HG02678 (cell line): ENCODE measurements at regions not wholly inside any gene's neighbourhood (a gene's known extent, or its start where the extent isn't known, plus 50 kb on each side); places are given as distances from the start of the nearest gene placed in this dataset.

Experiments used
- ATAC-seq: cut with Tn5 transposase; IDR thresholded peaks from one replicate; pipeline ENCODE4 v1.9.1; 2021; ENCODE audit warnings: mild to moderate bottlenecking, moderate library complexity; ENCODE audit not compliant: unreplicated experiment

GRCh38 chr12:125222876-125223275 is 157.6 kb downstream of the AACS start:
- ATAC-seq: no peak

GRCh38 chr12:125225641-125226040 is 160.4 kb downstream of the AACS start:
- no peak for ATAC-seq

- no peak for ATAC-seq
Measured at GRCh38 chr12:125228519-125229260, 163.5 kb downstream of the AACS start.

- no peak for ATAC-seq
Measured at GRCh38 chr12:125229878-125230530, 164.8 kb downstream of the AACS start.

- no peak for ATAC-seq
Measured at GRCh38 chr12:125233319-125233718, 168.1 kb downstream of the AACS start.

- no peak for ATAC-seq
Measured at GRCh38 chr12:125239563-125239962, 174.3 kb downstream of the AACS start.

- no peak for ATAC-seq
Measured at GRCh38 chr12:125240717-125241116, 175.5 kb downstream of the AACS start.

GRCh38 chr12:125243811-125244210 is 178.6 kb downstream of the AACS start:
- no peak for ATAC-seq

GRCh38 chr12:125244338-125244737 is 179.1 kb downstream of the AACS start:
- no peak for ATAC-seq

- ATAC-seq: no peak
Measured at GRCh38 chr12:125245581-125246557, 180.6 kb downstream of the AACS start.

GRCh38 chr12:125247477-125247876 is 182.2 kb downstream of the AACS start:
- ATAC-seq: no peak

- no peak for ATAC-seq
Measured at GRCh38 chr12:125249066-125249824, 184.0 kb downstream of the AACS start.

GRCh38 chr12:125249932-125250331 is 184.7 kb downstream of the AACS start:
- ATAC-seq: no peak

GRCh38 chr12:125254236-125254635 is 189.0 kb downstream of the AACS start:
- ATAC-seq: no peak

GRCh38 chr12:125254856-125255255 is 189.6 kb downstream of the AACS start:
- no peak for ATAC-seq

- no peak for ATAC-seq
Measured at GRCh38 chr12:125255935-125256633, 190.8 kb downstream of the AACS start.

- ATAC-seq: no peak
Measured at GRCh38 chr12:125256634-125256936, 191.3 kb downstream of the AACS start.

- no peak for ATAC-seq
Measured at GRCh38 chr12:125259178-125259867, 194.1 kb downstream of the AACS start.

- ATAC-seq: no peak
Measured at GRCh38 chr12:125262851-125263250, 197.6 kb downstream of the AACS start.

- no peak for ATAC-seq
Measured at GRCh38 chr12:125263385-125263784, 198.2 kb downstream of the AACS start.
